NCI-H146 (cell line): ENCODE measurements at regions not wholly inside any gene's neighbourhood (a gene's known extent, or its start where the extent isn't known, plus 50 kb on each side); places are given as distances from the start of the nearest gene placed in this dataset.

ENCODE experiments used
- DNase-seq: peaks from one replicate; lab custom pipeline; 2025; lab: John Stamatoyannopoulos, UW

- DNase-seq, result no peak
These were observed 341.8 kb downstream of the RAPGEF2 start for GRCh38 chr4:159444678-159445077.

GRCh38 chr4:159445692-159446091 is 342.8 kb downstream of the RAPGEF2 start:
- DNase-seq, result no peak

GRCh38 chr4:159446266-159446976 is 343.5 kb downstream of the RAPGEF2 start:
- peak; percentile 47 for DNase-seq

GRCh38 chr4:159447296-159447695 is 344.4 kb downstream of the RAPGEF2 start:
- no peak for DNase-seq

GRCh38 chr4:159451006-159451405 is 348.1 kb downstream of the RAPGEF2 start:
- DNase-seq, result no peak

GRCh38 chr4:159455675-159456237 is 352.9 kb downstream of the RAPGEF2 start:
- DNase-seq, result peak; percentile 21

GRCh38 chr4:159460371-159460770 is 357.5 kb downstream of the RAPGEF2 start:
- no peak for DNase-seq

- no peak for DNase-seq
These were observed 360.4 kb downstream of the RAPGEF2 start for GRCh38 chr4:159463235-159463634.

GRCh38 chr4:159464302-159464701 is 361.4 kb downstream of the RAPGEF2 start:
- no peak for DNase-seq

GRCh38 chr4:159476886-159477285 is 374.0 kb downstream of the RAPGEF2 start:
- no peak for DNase-seq

GRCh38 chr4:159480826-159481225 is 377.9 kb downstream of the RAPGEF2 start:
- DNase-seq, result no peak

- DNase-seq, result no peak
These were observed 379.1 kb downstream of the RAPGEF2 start for GRCh38 chr4:159481936-159482335.

GRCh38 chr4:159483110-159483781 is 380.4 kb downstream of the RAPGEF2 start:
- no peak for DNase-seq

GRCh38 chr4:159483782-159484741 is 381.2 kb downstream of the RAPGEF2 start:
- DNase-seq, result no peak

GRCh38 chr4:159484864-159485263 is 382.0 kb downstream of the RAPGEF2 start:
- no peak for DNase-seq

GRCh38 chr4:159487284-159487747 is 384.4 kb downstream of the RAPGEF2 start:
- DNase-seq, result peak; percentile 44

GRCh38 chr4:159489646-159490045 is 386.8 kb downstream of the RAPGEF2 start:
- DNase-seq, result no peak

GRCh38 chr4:159495515-159496236 is 392.8 kb downstream of the RAPGEF2 start:
- no peak for DNase-seq

- DNase-seq, result no peak
These were observed 393.4 kb downstream of the RAPGEF2 start for GRCh38 chr4:159496248-159496647.

GRCh38 chr4:159497936-159498335 is 395.1 kb downstream of the RAPGEF2 start:
- DNase-seq, result no peak

- DNase-seq, result no peak
These were observed 395.7 kb downstream of the RAPGEF2 start for GRCh38 chr4:159498446-159499115.
